ENCODE measurements at regions not wholly inside any gene's neighbourhood (a gene's known extent, or its start where the extent isn't known, plus 50 kb on each side); places are given as distances from the start of the nearest gene placed in this dataset.
A peak's percentile ranks its signal among the peaks of the same experiment; 100 is the strongest.

DNA sequence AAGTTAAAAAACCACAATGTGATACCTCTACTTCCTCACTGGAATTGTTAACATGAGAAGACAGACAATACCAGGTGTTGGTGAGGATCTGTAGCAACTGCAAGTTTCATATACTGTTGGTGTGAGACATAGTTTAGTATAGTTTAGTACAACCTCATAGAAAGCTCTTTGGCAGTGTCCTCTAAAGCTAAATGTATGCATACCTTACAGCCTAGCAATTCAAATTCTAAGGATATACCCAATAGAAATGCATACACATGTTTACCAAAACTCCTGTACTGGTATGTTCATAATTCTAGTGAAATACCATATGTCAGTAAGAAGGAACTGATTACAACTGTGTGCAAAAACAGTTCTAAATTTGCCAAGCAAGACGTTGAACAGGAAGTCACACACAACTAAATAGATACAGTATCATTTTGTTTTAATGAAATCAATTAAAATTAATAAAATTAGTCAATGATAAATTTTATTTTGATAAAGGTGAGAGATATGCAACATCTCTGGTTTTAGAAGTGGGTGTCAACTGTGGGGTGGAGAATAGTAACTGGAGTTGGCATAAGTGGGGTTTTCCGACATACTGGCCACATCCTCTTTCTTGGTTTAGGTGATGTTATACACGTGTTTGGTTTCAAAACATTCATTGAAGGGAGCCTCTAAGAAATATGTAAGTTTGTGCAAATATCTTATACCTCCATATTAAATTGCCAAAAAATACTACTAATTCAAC lies 450.7 kb downstream of the PTPRC start (continued):
- TF ChIP-seq FOXM1 (IDR thresholded peaks at IDR 0.05; ENCODE audit: low read depth, low read length) (0 out of 2 replicates have a peak, but pooled peaks have one; percentile 41), IKZF2 (IDR thresholded peaks at IDR 0.05) (peak in 1 of 2 experiments; percentile 57; a peak in 2 of 4 replicates), SMARCA5 (IDR thresholded peaks at IDR 0.05) (peak; percentile 72), RAD51 (IDR thresholded peaks at IDR 0.05) (no peak), RELA (IDR thresholded peaks at IDR 0.05; ENCODE audit: borderline replicate concordance, partially characterized antibody) (no peak), SP1 (IDR thresholded peaks at IDR 0.05; ENCODE audit: low read depth, low read length) (no peak), CREM (IDR thresholded peaks at IDR 0.05; ENCODE audit: low read depth) (peak; percentile 39; the same call in 1 of the 2 replicates), GATAD2B (conservative IDR thresholded peaks at IDR 0.05; ENCODE audit: low read depth) (no peak), NFXL1 (IDR thresholded peaks at IDR 0.05; ENCODE audit: borderline replicate concordance) (no peak), EP300 (IDR thresholded peaks at IDR 0.05; ENCODE audit: borderline replicate concordance in 1 of 2, control insufficient read depth in 1 of 2, low read depth in 2 of 2, low read length in 2 of 2) (peak; percentile 40 to 76), CHD4 (IDR thresholded peaks at IDR 0.05) (no peak)
- TF ChIP-seq, protein P1, sequence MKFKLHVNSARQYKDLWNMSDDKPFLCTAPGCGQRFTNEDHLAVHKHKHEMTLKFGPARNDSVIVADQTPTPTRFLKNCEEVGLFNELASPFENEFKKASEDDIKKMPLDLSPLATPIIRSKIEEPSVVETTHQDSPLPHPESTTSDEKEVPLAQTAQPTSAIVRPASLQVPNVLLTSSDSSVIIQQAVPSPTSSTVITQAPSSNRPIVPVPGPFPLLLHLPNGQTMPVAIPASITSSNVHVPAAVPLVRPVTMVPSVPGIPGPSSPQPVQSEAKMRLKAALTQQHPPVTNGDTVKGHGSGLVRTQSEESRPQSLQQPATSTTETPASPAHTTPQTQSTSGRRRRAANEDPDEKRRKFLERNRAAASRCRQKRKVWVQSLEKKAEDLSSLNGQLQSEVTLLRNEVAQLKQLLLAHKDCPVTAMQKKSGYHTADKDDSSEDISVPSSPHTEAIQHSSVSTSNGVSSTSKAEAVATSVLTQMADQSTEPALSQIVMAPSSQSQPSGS (IDR thresholded peaks at IDR 0.05; ENCODE audit: low read length) = peak; percentile 18; the same call in 1 of the 2 replicates
- TF ChIP-seq, protein P2, sequence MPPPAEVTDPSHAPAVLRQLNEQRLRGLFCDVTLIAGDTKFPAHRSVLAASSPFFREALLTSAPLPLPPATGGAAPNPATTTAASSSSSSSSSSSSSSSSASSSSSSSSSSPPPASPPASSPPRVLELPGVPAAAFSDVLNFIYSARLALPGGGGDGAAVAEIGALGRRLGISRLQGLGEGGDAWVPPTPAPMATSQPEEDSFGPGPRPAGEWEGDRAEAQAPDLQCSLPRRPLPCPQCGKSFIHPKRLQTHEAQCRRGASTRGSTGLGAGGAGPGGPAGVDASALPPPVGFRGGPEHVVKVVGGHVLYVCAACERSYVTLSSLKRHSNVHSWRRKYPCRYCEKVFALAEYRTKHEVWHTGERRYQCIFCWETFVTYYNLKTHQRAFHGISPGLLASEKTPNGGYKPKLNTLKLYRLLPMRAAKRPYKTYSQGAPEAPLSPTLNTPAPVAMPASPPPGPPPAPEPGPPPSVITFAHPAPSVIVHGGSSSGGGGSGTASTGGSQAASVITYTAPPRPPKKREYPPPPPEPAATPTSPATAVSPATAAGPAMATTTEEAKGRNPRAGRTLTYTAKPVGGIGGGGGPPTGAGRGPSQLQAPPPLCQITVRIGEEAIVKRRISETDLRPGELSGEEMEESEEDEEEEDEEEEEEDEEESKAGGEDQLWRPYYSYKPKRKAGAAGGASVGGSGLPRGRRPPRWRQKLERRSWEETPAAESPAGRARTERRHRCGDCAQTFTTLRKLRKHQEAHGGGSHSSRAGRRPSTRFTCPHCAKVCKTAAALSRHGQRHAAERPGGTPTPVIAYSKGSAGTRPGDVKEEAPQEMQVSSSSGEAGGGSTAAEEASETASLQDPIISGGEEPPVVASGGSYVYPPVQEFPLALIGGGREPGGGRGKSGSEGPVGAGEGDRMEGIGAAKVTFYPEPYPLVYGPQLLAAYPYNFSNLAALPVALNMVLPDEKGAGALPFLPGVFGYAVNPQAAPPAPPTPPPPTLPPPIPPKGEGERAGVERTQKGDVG (CRISPR knock-in tag; IDR thresholded peaks at IDR 0.05) = no peak
- TF ChIP-seq, protein P3, sequence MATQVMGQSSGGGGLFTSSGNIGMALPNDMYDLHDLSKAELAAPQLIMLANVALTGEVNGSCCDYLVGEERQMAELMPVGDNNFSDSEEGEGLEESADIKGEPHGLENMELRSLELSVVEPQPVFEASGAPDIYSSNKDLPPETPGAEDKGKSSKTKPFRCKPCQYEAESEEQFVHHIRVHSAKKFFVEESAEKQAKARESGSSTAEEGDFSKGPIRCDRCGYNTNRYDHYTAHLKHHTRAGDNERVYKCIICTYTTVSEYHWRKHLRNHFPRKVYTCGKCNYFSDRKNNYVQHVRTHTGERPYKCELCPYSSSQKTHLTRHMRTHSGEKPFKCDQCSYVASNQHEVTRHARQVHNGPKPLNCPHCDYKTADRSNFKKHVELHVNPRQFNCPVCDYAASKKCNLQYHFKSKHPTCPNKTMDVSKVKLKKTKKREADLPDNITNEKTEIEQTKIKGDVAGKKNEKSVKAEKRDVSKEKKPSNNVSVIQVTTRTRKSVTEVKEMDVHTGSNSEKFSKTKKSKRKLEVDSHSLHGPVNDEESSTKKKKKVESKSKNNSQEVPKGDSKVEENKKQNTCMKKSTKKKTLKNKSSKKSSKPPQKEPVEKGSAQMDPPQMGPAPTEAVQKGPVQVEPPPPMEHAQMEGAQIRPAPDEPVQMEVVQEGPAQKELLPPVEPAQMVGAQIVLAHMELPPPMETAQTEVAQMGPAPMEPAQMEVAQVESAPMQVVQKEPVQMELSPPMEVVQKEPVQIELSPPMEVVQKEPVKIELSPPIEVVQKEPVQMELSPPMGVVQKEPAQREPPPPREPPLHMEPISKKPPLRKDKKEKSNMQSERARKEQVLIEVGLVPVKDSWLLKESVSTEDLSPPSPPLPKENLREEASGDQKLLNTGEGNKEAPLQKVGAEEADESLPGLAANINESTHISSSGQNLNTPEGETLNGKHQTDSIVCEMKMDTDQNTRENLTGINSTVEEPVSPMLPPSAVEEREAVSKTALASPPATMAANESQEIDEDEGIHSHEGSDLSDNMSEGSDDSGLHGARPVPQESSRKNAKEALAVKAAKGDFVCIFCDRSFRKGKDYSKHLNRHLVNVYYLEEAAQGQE (IDR thresholded peaks at IDR 0.05; ENCODE audit: low read depth, low read length) = no peak
- TF ChIP-seq, protein P4, sequence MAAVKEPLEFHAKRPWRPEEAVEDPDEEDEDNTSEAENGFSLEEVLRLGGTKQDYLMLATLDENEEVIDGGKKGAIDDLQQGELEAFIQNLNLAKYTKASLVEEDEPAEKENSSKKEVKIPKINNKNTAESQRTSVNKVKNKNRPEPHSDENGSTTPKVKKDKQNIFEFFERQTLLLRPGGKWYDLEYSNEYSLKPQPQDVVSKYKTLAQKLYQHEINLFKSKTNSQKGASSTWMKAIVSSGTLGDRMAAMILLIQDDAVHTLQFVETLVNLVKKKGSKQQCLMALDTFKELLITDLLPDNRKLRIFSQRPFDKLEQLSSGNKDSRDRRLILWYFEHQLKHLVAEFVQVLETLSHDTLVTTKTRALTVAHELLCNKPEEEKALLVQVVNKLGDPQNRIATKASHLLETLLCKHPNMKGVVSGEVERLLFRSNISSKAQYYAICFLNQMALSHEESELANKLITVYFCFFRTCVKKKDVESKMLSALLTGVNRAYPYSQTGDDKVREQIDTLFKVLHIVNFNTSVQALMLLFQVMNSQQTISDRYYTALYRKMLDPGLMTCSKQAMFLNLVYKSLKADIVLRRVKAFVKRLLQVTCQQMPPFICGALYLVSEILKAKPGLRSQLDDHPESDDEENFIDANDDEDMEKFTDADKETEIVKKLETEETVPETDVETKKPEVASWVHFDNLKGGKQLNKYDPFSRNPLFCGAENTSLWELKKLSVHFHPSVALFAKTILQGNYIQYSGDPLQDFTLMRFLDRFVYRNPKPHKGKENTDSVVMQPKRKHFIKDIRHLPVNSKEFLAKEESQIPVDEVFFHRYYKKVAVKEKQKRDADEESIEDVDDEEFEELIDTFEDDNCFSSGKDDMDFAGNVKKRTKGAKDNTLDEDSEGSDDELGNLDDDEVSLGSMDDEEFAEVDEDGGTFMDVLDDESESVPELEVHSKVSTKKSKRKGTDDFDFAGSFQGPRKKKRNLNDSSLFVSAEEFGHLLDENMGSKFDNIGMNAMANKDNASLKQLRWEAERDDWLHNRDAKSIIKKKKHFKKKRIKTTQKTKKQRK (IDR thresholded peaks at IDR 0.05; ENCODE audit: low read depth, low read length) = no peak
- TF ChIP-seq, protein P5, sequence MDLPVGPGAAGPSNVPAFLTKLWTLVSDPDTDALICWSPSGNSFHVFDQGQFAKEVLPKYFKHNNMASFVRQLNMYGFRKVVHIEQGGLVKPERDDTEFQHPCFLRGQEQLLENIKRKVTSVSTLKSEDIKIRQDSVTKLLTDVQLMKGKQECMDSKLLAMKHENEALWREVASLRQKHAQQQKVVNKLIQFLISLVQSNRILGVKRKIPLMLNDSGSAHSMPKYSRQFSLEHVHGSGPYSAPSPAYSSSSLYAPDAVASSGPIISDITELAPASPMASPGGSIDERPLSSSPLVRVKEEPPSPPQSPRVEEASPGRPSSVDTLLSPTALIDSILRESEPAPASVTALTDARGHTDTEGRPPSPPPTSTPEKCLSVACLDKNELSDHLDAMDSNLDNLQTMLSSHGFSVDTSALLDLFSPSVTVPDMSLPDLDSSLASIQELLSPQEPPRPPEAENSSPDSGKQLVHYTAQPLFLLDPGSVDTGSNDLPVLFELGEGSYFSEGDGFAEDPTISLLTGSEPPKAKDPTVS (IDR thresholded peaks at IDR 0.05; ENCODE audit: low read depth, low read length) = no peak
